ENCODE measurements at regions not wholly inside any gene's neighbourhood (a gene's known extent, or its start where the extent isn't known, plus 50 kb on each side); places are given as distances from the start of the nearest gene placed in this dataset.

GRCh38 chr2:15726321-15727057 is 134.8 kb downstream of the DDX1 start:
- TF ChIP-seq POLR2A (IDR thresholded peaks at IDR 0.05) = no peak
- TF ChIP-seq, protein P1, sequence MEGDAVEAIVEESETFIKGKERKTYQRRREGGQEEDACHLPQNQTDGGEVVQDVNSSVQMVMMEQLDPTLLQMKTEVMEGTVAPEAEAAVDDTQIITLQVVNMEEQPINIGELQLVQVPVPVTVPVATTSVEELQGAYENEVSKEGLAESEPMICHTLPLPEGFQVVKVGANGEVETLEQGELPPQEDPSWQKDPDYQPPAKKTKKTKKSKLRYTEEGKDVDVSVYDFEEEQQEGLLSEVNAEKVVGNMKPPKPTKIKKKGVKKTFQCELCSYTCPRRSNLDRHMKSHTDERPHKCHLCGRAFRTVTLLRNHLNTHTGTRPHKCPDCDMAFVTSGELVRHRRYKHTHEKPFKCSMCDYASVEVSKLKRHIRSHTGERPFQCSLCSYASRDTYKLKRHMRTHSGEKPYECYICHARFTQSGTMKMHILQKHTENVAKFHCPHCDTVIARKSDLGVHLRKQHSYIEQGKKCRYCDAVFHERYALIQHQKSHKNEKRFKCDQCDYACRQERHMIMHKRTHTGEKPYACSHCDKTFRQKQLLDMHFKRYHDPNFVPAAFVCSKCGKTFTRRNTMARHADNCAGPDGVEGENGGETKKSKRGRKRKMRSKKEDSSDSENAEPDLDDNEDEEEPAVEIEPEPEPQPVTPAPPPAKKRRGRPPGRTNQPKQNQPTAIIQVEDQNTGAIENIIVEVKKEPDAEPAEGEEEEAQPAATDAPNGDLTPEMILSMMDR (IDR thresholded peaks at IDR 0.05) = no peak

Data from Peyer's patch (tissue), 4 donors.